C4-2B (cell line): ENCODE measurements at regions not wholly inside any gene's neighbourhood (a gene's known extent, or its start where the extent isn't known, plus 50 kb on each side); places are given as distances from the start of the nearest gene placed in this dataset.
"Not testable (repeated sequence)": the region's sequence is repeated elsewhere in the genome, so short reads cannot be mapped to it uniquely, and the experiment has no call there.

Source experiments
- H3K27ac ChIP-seq: fragments of 450-650 bp; 2 replicates; pipeline ENCODE4 v1.5.1; 2017
- CTCF ChIP-seq: fragments of 450-650 bp; conservative IDR thresholded peaks from 2 replicates; pipeline ENCODE4 v1.5.1; 2017; ENCODE audit warnings: mild to moderate bottlenecking
- ZFX ChIP-seq: fragments of 450-650 bp; IDR thresholded peaks from 2 replicates; pipeline ENCODE4 v1.6.1; 2017

DNA sequence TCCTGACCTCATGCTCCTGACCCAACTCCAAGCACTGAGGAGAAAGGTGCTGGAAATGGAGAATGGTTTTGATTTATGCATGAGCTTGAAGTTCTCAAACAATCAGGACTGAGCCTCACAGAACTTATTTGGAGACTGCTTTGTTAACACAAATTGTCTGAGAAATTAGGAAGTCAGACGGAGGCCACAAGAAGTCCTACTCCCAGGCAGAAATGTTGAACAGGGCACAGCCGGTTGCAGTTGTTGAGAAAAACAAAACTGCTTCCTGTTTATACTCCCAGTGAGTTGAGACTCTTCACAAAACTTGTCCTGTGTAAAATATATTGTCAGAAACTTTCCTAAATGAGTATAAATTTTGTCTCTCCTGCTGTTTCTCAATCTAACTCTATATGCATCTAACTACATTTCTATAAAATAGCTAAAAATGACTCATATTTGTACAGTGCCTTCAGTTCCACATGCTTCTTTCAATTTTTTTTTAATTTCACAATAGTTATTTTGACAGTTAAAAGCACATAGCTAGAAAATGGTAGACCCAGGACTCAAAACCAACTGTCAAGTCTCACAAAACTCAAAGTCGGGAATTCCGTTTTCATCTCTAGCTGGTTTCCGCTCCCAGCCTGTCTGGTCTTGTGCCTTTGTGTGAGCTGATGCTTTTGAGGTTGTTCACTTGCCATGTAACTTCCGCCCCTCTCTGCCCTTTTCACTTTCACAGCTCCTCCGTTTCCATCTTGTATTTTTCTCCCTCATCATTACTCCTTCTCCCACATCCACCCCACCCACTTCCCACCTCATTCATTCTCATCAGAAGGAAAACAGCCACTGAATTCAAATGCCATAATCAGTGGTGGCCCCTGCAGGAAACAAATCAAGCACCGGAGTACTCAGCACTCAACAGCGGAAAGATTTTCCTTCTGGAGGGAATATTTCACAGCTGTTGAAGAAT is 215.0 kb downstream of the SUCLG1 start:
- H3K27ac ChIP-seq = no peak overlapping the region
- no peak for TF ChIP-seq ZFX
- TF ChIP-seq CTCF = no peak

GRCh38 chr2:84238907-84239306 is 220.2 kb downstream of the SUCLG1 start:
- H3K27ac ChIP-seq = no peak overlapping the region

GRCh38 chr2:84236288-84236687 is 222.8 kb downstream of the SUCLG1 start:
- H3K27ac ChIP-seq = no peak overlapping the region
- TF ChIP-seq ZFX (no peak), CTCF (no peak)

More at GRCh38 chr2:84238907-84239306, 220.2 kb downstream of the SUCLG1 start:
- TF ChIP-seq ZFX (no peak), CTCF (no peak)

GRCh38 chr2:84234103-84234502 is 225.0 kb downstream of the SUCLG1 start:
- TF ChIP-seq CTCF = no peak
- no peak for TF ChIP-seq ZFX
- no peak overlapping the region for H3K27ac ChIP-seq

- TF ChIP-seq CTCF (no peak), ZFX (no peak)
- no peak overlapping the region for H3K27ac ChIP-seq
Observed at GRCh38 chr2:84231478-84231877, 227.6 kb downstream of the SUCLG1 start.

DNA sequence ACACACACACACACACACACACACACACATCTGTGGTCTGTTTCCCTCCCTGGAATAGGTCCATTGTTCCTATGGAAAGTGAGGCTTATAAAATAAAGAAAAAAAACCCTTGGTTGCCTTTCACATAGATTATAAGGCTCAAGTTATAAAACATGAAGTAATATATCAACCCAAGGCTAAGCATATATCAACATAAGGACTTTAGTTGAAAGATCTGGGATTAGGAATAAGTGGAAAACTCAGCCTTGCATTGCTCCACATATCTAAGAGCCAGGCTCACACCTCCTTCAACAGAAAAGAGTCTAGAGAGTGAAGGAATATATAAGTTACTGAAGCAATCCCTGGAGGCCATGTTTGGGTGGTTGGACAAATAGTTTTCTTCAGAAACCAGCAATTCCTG is 235.0 kb downstream of the SUCLG1 start:
- TF ChIP-seq CTCF = no peak
- no peak for TF ChIP-seq ZFX
- no peak overlapping the region for H3K27ac ChIP-seq

GRCh38 chr2:84223191-84223590 is 235.9 kb downstream of the SUCLG1 start:
- TF ChIP-seq CTCF (no peak), ZFX (no peak)
- H3K27ac ChIP-seq = no peak overlapping the region

- not testable (repeated sequence) for H3K27ac ChIP-seq
Observed at GRCh38 chr2:84221102-84221501, 238.0 kb downstream of the SUCLG1 start.
